ENCODE measurements at regions not wholly inside any gene's neighbourhood (a gene's known extent, or its start where the extent isn't known, plus 50 kb on each side); places are given as distances from the start of the nearest gene placed in this dataset.

GRCh38 chr5:35487233-35488025, 130.2 kb upstream of the SPEF2 start:
- TF ChIP-seq CTCF (IDR thresholded peaks at IDR 0.05) (no peak), POLR2A (IDR thresholded peaks at IDR 0.05) (no peak)

All from tibial nerve (tissue), 3 donors.